Esophagus squamous epithelium (tissue), 4 donors: ENCODE measurements at regions not wholly inside any gene's neighbourhood (a gene's known extent, or its start where the extent isn't known, plus 50 kb on each side); places are given as distances from the start of the nearest gene placed in this dataset.

Source experiments
- POLR2A ChIP-seq, 4 donors: fragments of 450-650 bp; IDR thresholded peaks; one replicate each; pipeline ENCODE4 v1.6.1; 2017; ENCODE audit warnings: antibody characterized with exemption in 4 of 4, mild to moderate bottlenecking in 4 of 4, moderate library complexity in 3 of 4
- TF ChIP-seq, protein P1 (sequence below), 6 experiments: fragments of 450-650 bp in 4 of 6; fragments of 200-600 bp in 2 of 6; sonication (generic) in 2 of 6; IDR thresholded peaks; one replicate each; pipeline ENCODE4 v1.5.1; 2016 to 2019; ENCODE audit warnings: antibody characterized with exemption in 6 of 6, mild to moderate bottlenecking in 4 of 6, moderate library complexity in 4 of 6

DNA sequence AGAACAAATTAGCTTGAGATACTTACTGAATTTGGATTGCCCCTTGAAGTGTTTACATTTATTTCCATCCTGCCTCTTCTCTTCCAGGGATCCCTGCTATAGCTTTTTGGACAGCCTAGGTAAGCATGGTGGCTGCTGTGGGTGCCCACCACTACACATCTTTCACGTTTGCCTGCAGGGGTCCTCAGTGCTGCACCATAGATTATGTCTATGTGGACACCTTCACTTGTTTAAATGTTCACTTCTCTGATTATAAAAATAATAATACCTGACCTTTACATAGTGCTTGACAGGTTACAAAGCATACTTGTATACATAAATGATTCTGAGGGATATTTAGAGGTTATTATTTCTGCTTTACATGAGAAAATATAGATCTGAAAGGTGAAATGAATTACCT lies 67.9 kb upstream of the SLC4A4 start:
- TF ChIP-seq, protein P1, sequence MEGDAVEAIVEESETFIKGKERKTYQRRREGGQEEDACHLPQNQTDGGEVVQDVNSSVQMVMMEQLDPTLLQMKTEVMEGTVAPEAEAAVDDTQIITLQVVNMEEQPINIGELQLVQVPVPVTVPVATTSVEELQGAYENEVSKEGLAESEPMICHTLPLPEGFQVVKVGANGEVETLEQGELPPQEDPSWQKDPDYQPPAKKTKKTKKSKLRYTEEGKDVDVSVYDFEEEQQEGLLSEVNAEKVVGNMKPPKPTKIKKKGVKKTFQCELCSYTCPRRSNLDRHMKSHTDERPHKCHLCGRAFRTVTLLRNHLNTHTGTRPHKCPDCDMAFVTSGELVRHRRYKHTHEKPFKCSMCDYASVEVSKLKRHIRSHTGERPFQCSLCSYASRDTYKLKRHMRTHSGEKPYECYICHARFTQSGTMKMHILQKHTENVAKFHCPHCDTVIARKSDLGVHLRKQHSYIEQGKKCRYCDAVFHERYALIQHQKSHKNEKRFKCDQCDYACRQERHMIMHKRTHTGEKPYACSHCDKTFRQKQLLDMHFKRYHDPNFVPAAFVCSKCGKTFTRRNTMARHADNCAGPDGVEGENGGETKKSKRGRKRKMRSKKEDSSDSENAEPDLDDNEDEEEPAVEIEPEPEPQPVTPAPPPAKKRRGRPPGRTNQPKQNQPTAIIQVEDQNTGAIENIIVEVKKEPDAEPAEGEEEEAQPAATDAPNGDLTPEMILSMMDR (IDR thresholded peaks at IDR 0.05): peak in 1 of 6 experiments; percentile 26
- TF ChIP-seq POLR2A (IDR thresholded peaks at IDR 0.05): no peak
